Omental fat pad (tissue), 3 donors: ENCODE measurements at regions not wholly inside any gene's neighbourhood (a gene's known extent, or its start where the extent isn't known, plus 50 kb on each side); places are given as distances from the start of the nearest gene placed in this dataset.

ENCODE experiments used
- ATAC-seq: fragments of 150-250 bp; one replicate; pipeline ENCODE4 v1.9.1; 2016; ENCODE audit warnings: mild to moderate bottlenecking, moderate library complexity; ENCODE audit not compliant: low FRiP score
- DNase-seq: peaks from one replicate; pipeline ENCODE4 v3.0.0-alpha.2; 2019; ENCODE audit warnings: low spot score
- CTCF ChIP-seq, 3 donors: fragments of 450-650 bp; IDR thresholded peaks; one replicate each; pipeline ENCODE4 v1.5.1; 2016 to 2017; ENCODE audit warnings: antibody characterized with exemption in 3 of 3, mild to moderate bottlenecking in 3 of 3, moderate library complexity in 2 of 3

DNA sequence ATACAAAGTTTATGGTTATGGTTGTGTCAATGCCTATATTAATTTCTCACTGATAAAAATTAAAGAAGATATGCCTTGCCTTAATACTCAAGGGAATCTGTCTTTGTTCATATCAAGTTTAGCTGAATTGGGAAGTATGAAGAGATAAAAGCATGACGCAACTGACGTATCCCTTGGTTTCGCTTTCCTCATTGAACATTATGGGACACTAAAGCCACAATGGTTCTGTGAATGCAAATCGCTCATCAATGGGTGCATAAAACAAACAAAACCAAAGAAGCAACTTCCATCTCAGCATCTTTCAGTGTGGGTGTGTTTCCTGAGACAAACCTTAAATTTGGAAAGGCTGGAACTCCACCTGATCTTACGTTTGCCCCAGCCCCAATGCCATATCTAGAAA is 108.2 kb downstream of the NPIPB5 start:
- TF ChIP-seq CTCF (IDR thresholded peaks at IDR 0.05): no peak
- no peak for DNase-seq
- ATAC-seq: no peak

GRCh38 chr16:22621586-22622155 is 111.0 kb downstream of the NPIPB5 start:
- TF ChIP-seq CTCF (IDR thresholded peaks at IDR 0.05): no peak
- no peak for ATAC-seq

GRCh38 chr16:22622703-22623102 is 112.0 kb downstream of the NPIPB5 start:
- TF ChIP-seq CTCF (IDR thresholded peaks at IDR 0.05): no peak
- DNase-seq: no peak
- no peak for ATAC-seq

More at GRCh38 chr16:22621586-22622155, 111.0 kb downstream of the NPIPB5 start:
- no peak for DNase-seq

GRCh38 chr16:22623351-22623781 is 112.7 kb downstream of the NPIPB5 start:
- ATAC-seq: no peak
- DNase-seq: no peak
- no peak for TF ChIP-seq CTCF (IDR thresholded peaks at IDR 0.05)

DNA sequence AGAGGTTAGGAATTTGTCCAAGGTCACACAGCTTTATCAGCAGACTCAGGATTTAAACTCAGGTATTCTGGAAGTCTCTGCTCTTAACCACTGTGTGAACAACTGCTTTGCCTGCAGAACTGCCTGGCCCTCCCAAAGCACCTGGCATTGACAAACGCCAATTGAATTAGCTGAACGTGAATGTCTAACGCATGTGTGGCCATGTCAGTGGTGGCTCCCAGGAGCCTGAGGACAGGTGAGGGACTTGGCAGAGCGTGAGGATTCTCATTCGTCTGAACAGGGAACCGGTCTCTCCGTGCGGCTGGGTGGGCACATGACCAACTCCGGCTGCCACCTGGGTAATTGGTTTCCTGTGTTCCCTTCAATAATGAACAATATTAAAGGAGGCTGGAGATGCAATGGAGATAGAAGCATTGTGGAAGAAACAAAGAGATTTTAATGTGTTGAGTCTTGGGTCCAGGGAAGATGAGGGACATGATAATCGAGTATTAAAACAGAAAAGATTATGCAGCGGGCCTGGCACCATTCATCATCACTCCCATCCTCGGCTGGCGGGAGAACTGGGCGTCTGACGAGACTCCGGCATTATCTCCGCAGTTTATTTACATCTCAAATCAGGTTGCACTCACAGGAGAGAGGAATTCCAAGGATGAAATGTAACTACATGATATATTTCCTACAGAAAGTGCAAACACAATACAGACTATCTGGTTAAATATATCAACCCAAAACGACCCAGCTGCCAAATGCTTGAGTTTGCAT is 113.5 kb downstream of the NPIPB5 start:
- DNase-seq: no peak
- ATAC-seq: no peak
- no peak for TF ChIP-seq CTCF (IDR thresholded peaks at IDR 0.05)

GRCh38 chr16:22624800-22625533 is 114.3 kb downstream of the NPIPB5 start:
- DNase-seq (no peak), ATAC-seq (no peak)
- TF ChIP-seq CTCF (IDR thresholded peaks at IDR 0.05): no peak
